ENCODE measurements at regions not wholly inside any gene's neighbourhood (a gene's known extent, or its start where the extent isn't known, plus 50 kb on each side); places are given as distances from the start of the nearest gene placed in this dataset.
"Not testable (repeated sequence)": the region's sequence is repeated elsewhere in the genome, so short reads cannot be mapped to it uniquely, and the experiment has no call there.

DNA sequence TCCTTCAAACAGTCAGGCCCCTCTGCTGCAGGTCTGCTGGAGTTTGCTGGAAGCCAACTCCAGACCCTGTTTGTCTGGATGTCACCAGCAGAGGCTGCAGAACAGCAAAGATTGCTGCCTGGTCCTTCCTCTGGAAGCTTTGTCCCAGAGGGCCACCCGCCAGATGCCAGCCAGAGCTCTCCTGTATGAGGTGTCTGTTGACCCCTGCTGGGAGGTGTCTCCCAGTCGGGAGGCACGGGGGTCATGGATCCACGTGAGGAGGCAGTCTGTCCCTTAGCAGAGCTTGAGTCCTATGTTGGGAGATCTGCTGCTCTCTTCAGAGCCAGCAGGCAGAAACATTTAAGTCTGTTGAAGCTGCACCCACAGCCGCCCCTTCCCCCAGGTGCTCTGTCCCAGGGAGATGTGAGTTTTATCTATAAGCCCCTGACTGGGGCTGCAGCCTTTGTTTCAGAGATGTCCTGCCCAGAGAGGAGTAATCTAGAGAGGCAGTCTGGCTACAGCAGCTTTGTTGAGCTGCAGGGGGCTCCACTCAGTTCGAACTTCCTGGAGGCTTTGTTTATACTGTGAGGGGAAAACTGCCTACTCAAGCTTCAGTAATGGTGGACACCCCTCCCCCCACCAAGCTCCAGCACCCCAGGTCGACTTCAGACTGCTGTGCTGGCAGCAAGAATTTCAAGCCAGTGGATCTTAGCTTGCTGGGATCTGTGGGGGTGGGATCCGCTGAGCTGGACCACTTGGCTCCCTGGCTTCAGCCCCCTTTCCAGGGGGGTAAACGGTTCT is 72.1 kb downstream of the OGFRL1 start:
- H3K27ac ChIP-seq (ENCODE audit: low read depth in 1 of 3, low read length in 2 of 3); H3K36me3 ChIP-seq (ENCODE audit: control insufficient read depth in 3 of 3, insufficient read depth in 2 of 3, low read depth in 1 of 3, low read length in 3 of 3); H3K4me1 ChIP-seq (ENCODE audit: control insufficient read depth in 3 of 3, insufficient read depth in 2 of 3, low read depth in 1 of 3, low read length in 2 of 3); DNase-seq; H3K27me3 ChIP-seq (ENCODE audit: control insufficient read depth in 3 of 3, insufficient read depth in 3 of 3, low read length in 3 of 3); FAIRE-seq; H3K4me3 ChIP-seq (ENCODE audit: low read depth in 1 of 3, low read length in 3 of 3); H3K9me3 ChIP-seq (ENCODE audit: control insufficient read depth in 2 of 2, insufficient read depth in 1 of 2, low read depth in 1 of 2, low read length in 1 of 2): not testable (repeated sequence)
- WGBS, 3 donors: 80 to 86% (median 81%) methylated on average over 9 of the region's 9 CpGs

DNA sequence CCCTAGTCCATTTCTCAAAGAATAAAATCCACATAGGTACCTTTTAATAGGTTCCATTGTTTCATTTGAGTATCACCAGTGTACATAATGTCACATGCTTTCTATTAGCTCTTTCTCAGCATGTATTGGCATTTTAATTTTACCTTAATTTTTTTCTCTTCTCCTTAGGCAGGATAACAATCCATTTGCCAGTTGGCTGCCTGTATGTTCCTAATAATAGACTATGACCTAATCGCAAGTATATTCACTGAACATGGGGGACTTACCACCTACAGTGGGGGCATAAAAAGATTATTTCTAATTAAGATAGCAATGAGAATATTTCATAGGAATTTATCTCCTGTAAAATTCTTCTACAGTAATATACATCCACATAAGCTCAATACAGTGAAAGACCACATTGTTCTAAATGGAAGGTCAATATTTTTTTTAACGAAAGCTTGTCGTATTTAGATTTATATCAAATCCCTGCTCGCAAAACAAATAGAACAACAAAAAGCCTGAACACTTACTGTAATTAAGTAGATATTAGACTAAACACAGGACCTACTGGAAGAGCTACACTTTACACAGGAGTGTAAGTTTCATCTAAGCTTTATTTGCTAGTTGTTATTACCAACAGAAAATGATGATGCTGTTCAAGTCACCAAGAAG is 76.4 kb downstream of the OGFRL1 start:
- DNase-seq: no peak
- FAIRE-seq: peak; percentile 26
- H3K27me3 ChIP-seq (ENCODE audit: control insufficient read depth in 3 of 3, insufficient read depth in 3 of 3, low read length in 3 of 3): no peaks in the 10 kb centered on the region
- H3K4me1 ChIP-seq (ENCODE audit: control insufficient read depth in 3 of 3, insufficient read depth in 2 of 3, low read depth in 1 of 3, low read length in 2 of 3): no peaks in the 10 kb centered on the region
- H3K27ac ChIP-seq (ENCODE audit: low read depth in 1 of 3, low read length in 2 of 3): no peak overlapping the region
- peaks cover 0 to 6% of the 10 kb centered on the region in 2 donors for H3K9me3 ChIP-seq (ENCODE audit: control insufficient read depth in 2 of 2, insufficient read depth in 1 of 2, low read depth in 1 of 2, low read length in 1 of 2)
- WGBS, 3 donors: 87 to 92% (median 91%) methylated on average over 4 of the region's 4 CpGs
- H3K36me3 ChIP-seq (ENCODE audit: control insufficient read depth in 3 of 3, insufficient read depth in 2 of 3, low read depth in 1 of 3, low read length in 3 of 3): no peaks in the 10 kb centered on the region
- H3K4me3 ChIP-seq (ENCODE audit: low read depth in 1 of 3, low read length in 3 of 3): no peak overlapping the region

DNA sequence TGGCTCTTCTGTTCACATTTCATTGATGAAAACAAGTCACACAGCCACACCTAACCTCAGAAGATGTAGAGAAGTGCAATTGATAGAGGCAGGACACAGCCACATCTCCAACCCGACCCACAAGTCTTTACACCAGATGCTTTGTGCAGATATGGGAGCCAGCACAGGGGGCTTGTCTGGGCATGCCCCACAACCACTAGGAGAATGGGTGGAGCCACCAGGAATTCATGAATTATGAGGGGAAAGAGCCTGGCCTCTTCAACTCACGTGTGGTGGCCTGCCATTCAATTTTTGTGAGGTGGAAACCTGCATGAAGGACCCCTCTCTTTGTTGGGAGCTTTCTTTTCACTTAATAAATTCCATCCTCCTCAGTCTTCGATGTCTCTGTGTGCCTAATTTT is 79.1 kb downstream of the OGFRL1 start:
- H3K36me3 ChIP-seq (ENCODE audit: control insufficient read depth in 3 of 3, insufficient read depth in 2 of 3, low read depth in 1 of 3, low read length in 3 of 3): peaks cover 0 to 2% (median 0%) of the 10 kb centered on the region in 3 donors
- H3K9me3 ChIP-seq (ENCODE audit: control insufficient read depth in 2 of 2, insufficient read depth in 1 of 2, low read depth in 1 of 2, low read length in 1 of 2): no peaks in the 10 kb centered on the region
- FAIRE-seq: no peak
- no peak overlapping the region for H3K4me3 ChIP-seq (ENCODE audit: low read depth in 1 of 3, low read length in 3 of 3)
- no peak overlapping the region for H3K27ac ChIP-seq (ENCODE audit: low read depth in 1 of 3, low read length in 2 of 3)
- H3K4me1 ChIP-seq (ENCODE audit: control insufficient read depth in 3 of 3, insufficient read depth in 2 of 3, low read depth in 1 of 3, low read length in 2 of 3): no peaks in the 10 kb centered on the region
- WGBS, 3 donors: 58 to 77% (median 62%) methylated on average over 3 of the region's 3 CpGs
- H3K27me3 ChIP-seq (ENCODE audit: control insufficient read depth in 3 of 3, insufficient read depth in 3 of 3, low read length in 3 of 3): no peaks in the 10 kb centered on the region
- DNase-seq: no peak

GRCh38 chr6:71368284-71368683 is 79.7 kb downstream of the OGFRL1 start:
- Histone ChIP-seq H3K27me3 (ENCODE audit: control insufficient read depth in 3 of 3, insufficient read depth in 3 of 3, low read length in 3 of 3) (no peaks in the 10 kb centered on the region), H3K36me3 (ENCODE audit: control insufficient read depth in 3 of 3, insufficient read depth in 2 of 3, low read depth in 1 of 3, low read length in 3 of 3) (peaks cover 0 to 2% (median 0%) of the 10 kb centered on the region in 3 donors), H3K9me3 (ENCODE audit: control insufficient read depth in 2 of 2, insufficient read depth in 1 of 2, low read depth in 1 of 2, low read length in 1 of 2) (no peaks in the 10 kb centered on the region), H3K27ac (ENCODE audit: low read depth in 1 of 3, low read length in 2 of 3) (no peak overlapping the region), H3K4me1 (ENCODE audit: control insufficient read depth in 3 of 3, insufficient read depth in 2 of 3, low read depth in 1 of 3, low read length in 2 of 3) (no peaks in the 10 kb centered on the region), H3K4me3 (ENCODE audit: low read depth in 1 of 3, low read length in 3 of 3) (no peak overlapping the region)
- DNase-seq (no peak), FAIRE-seq (no peak)
- 64 to 82% (median 73%) methylated on average over 2 of the region's 2 CpGs for WGBS, 3 donors

DNA sequence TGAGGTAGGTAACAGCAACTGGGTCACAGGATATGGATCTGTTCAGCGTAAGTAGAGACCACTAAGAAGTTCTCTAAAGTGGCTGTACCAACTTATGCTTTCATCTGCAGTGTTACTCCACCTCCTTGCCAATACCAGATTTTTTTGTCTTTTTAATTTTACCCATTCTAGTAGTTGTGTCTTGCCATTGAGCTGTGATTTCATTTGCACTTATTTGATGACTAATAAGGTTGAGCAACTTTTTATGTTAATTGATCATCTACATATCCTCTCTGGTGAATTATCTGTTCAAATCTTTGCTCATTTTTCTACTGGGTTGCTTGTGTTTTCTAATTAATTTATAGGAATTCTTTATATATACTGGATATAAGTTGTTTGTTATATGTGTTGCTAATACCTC is 82.9 kb downstream of the OGFRL1 start:
- Histone ChIP-seq H3K4me3 (ENCODE audit: low read depth in 1 of 3, low read length in 3 of 3) (no peak overlapping the region), H3K9me3 (ENCODE audit: control insufficient read depth in 2 of 2, insufficient read depth in 1 of 2, low read depth in 1 of 2, low read length in 1 of 2) (no peaks in the 10 kb centered on the region), H3K27me3 (ENCODE audit: control insufficient read depth in 3 of 3, insufficient read depth in 3 of 3, low read length in 3 of 3) (no peaks in the 10 kb centered on the region), H3K27ac (ENCODE audit: low read depth in 1 of 3, low read length in 2 of 3) (no peak overlapping the region), H3K36me3 (ENCODE audit: control insufficient read depth in 3 of 3, insufficient read depth in 2 of 3, low read depth in 1 of 3, low read length in 3 of 3) (peaks cover 0 to 2% (median 0%) of the 10 kb centered on the region in 3 donors), H3K4me1 (ENCODE audit: control insufficient read depth in 3 of 3, insufficient read depth in 2 of 3, low read depth in 1 of 3, low read length in 2 of 3) (no peaks in the 10 kb centered on the region)
- WGBS, 3 donors: 96 to 100% (median 96%) methylated on average over 1 of the region's 1 CpG
- DNase-seq: no peak
- FAIRE-seq: no peak

DNA sequence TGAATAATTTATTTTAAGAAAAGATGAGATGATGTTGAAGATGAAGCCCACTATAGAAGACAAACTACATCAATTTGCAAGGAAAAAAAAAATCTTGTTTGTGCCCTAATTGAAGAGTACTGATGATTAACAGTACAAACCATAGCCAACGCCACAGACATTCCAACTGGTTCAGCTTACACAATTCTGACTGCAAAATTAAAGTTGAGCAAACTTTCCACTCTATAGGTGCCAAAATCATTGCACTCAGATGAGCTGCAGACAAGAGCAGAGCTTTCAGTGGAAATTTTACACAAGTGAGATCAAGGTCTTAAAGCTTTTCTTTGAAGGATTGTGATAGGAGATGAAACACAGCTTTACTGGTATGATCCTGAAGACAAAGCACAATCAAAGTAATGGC is 85.3 kb downstream of the OGFRL1 start:
- no peaks in the 10 kb centered on the region for H3K27me3 ChIP-seq (ENCODE audit: control insufficient read depth in 3 of 3, insufficient read depth in 3 of 3, low read length in 3 of 3)
- DNase-seq: no peak
- H3K4me1 ChIP-seq (ENCODE audit: control insufficient read depth in 3 of 3, insufficient read depth in 2 of 3, low read depth in 1 of 3, low read length in 2 of 3): no peaks in the 10 kb centered on the region
- 53 to 84% (median 70%) methylated on average over 1 of the region's 1 CpG for WGBS, 3 donors
- FAIRE-seq: no peak
- no peaks in the 10 kb centered on the region for H3K9me3 ChIP-seq (ENCODE audit: control insufficient read depth in 2 of 2, insufficient read depth in 1 of 2, low read depth in 1 of 2, low read length in 1 of 2)
- H3K36me3 ChIP-seq (ENCODE audit: control insufficient read depth in 3 of 3, insufficient read depth in 2 of 3, low read depth in 1 of 3, low read length in 3 of 3): peaks cover 0 to 2% (median 0%) of the 10 kb centered on the region in 3 donors
- H3K27ac ChIP-seq (ENCODE audit: low read depth in 1 of 3, low read length in 2 of 3): no peak overlapping the region
- H3K4me3 ChIP-seq (ENCODE audit: low read depth in 1 of 3, low read length in 3 of 3): no peak overlapping the region

- H3K27me3 ChIP-seq (ENCODE audit: control insufficient read depth in 3 of 3, insufficient read depth in 3 of 3, low read length in 3 of 3): no peaks in the 10 kb centered on the region
- DNase-seq (no peak), FAIRE-seq (no peak)
- no peak overlapping the region for H3K27ac ChIP-seq (ENCODE audit: low read depth in 1 of 3, low read length in 2 of 3)
- peaks cover 0 to 2% (median 0%) of the 10 kb centered on the region in 3 donors for H3K36me3 ChIP-seq (ENCODE audit: control insufficient read depth in 3 of 3, insufficient read depth in 2 of 3, low read depth in 1 of 3, low read length in 3 of 3)
- 67 to 82% (median 70%) methylated on average over 1 of the region's 1 CpG for WGBS, 3 donors
- H3K4me3 ChIP-seq (ENCODE audit: low read depth in 1 of 3, low read length in 3 of 3): no peak overlapping the region
- no peaks in the 10 kb centered on the region for H3K9me3 ChIP-seq (ENCODE audit: control insufficient read depth in 2 of 2, insufficient read depth in 1 of 2, low read depth in 1 of 2, low read length in 1 of 2)
- no peaks in the 10 kb centered on the region for H3K4me1 ChIP-seq (ENCODE audit: control insufficient read depth in 3 of 3, insufficient read depth in 2 of 3, low read depth in 1 of 3, low read length in 2 of 3)
Measured at GRCh38 chr6:71375676-71376075, 87.1 kb downstream of the OGFRL1 start.

DNA sequence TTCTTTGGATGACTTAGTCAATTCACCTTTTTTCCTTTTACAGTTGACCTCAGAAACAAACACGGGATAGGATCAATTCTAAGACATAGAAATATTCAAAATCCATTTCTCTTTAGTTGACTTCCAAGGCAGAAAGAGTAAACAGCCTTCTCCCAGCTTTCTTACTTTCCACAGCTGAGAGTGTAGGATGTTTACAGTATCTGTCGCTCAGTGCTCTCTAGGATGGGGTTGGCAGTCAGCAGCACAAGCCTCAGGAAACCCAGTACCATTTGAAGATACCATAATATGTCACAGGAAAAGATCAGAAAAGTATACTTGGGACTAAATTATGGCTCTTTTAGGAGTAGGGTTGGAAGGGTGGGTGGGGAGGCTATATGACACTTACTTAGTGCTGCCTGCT is 88.2 kb downstream of the OGFRL1 start:
- Histone ChIP-seq H3K4me3 (ENCODE audit: low read depth in 1 of 3, low read length in 3 of 3) (no peak overlapping the region), H3K27ac (ENCODE audit: low read depth in 1 of 3, low read length in 2 of 3) (no peak overlapping the region), H3K36me3 (ENCODE audit: control insufficient read depth in 3 of 3, insufficient read depth in 2 of 3, low read depth in 1 of 3, low read length in 3 of 3) (peaks cover 0 to 2% (median 0%) of the 10 kb centered on the region in 3 donors), H3K9me3 (ENCODE audit: control insufficient read depth in 2 of 2, insufficient read depth in 1 of 2, low read depth in 1 of 2, low read length in 1 of 2) (no peaks in the 10 kb centered on the region), H3K4me1 (ENCODE audit: control insufficient read depth in 3 of 3, insufficient read depth in 2 of 3, low read depth in 1 of 3, low read length in 2 of 3) (no peaks in the 10 kb centered on the region), H3K27me3 (ENCODE audit: control insufficient read depth in 3 of 3, insufficient read depth in 3 of 3, low read length in 3 of 3) (no peaks in the 10 kb centered on the region)
- no peak for FAIRE-seq
- DNase-seq: no peak
- WGBS, 3 donors: 71 to 79% (median 72%) methylated on average over 2 of the region's 2 CpGs
